Nephron progenitor cell (in vitro differentiated cells): ENCODE measurements at regions not wholly inside any gene's neighbourhood (a gene's known extent, or its start where the extent isn't known, plus 50 kb on each side); places are given as distances from the start of the nearest gene placed in this dataset.

Experiments
- DNase-seq: peaks from one replicate; pipeline ENCODE4 v3.0.0; 2021
- H3K27ac Mint-ChIP-seq: 2 replicates; pipeline ENCODE4 v1.8.0; 2021; ENCODE audit warnings: mild to moderate bottlenecking, moderate library complexity, mixed read lengths
- H3K27me3 Mint-ChIP-seq: 2 replicates; pipeline ENCODE4 v1.8.0; 2021; ENCODE audit warnings: mild to moderate bottlenecking, low read depth, mixed read lengths; ENCODE audit not compliant: poor library complexity
- H3K36me3 Mint-ChIP-seq: 2 replicates; pipeline ENCODE4 v1.8.0; 2021; ENCODE audit warnings: low read depth, mixed read lengths
- H3K4me1 Mint-ChIP-seq: 2 replicates; pipeline ENCODE4 v1.8.0; 2021; ENCODE audit warnings: mixed read lengths
- H3K4me3 Mint-ChIP-seq: 2 replicates; pipeline ENCODE4 v1.8.0; 2021; ENCODE audit warnings: mild to moderate bottlenecking, moderate library complexity, mixed read lengths
- H3K9me3 Mint-ChIP-seq: 2 replicates; pipeline ENCODE4 v1.8.0; 2021; ENCODE audit warnings: mild to moderate bottlenecking, moderate library complexity, mixed read lengths
- CTCF ChIP-seq: fragments of 200-600 bp; sonication (generic); IDR thresholded peaks from 2 replicates; pipeline ENCODE4 v1.5.0; 2021; ENCODE audit warnings: antibody characterized with exemption

- Mint-ChIP-seq H3K27ac (no peak overlapping the region), H3K36me3 (no peaks in the 10 kb centered on the region), H3K4me1 (no peaks in the 10 kb centered on the region), H3K4me3 (no peak overlapping the region), H3K27me3 (no peaks in the 10 kb centered on the region), H3K9me3 (no peaks in the 10 kb centered on the region)
- TF ChIP-seq CTCF, result no peak
- no peak for DNase-seq
These were observed 1237.6 kb upstream of the LRRTM1 start for GRCh38 chr2:81542119-81542518.

- Mint-ChIP-seq H3K27me3 (no peaks in the 10 kb centered on the region), H3K4me3 (no peak overlapping the region), H3K9me3 (no peaks in the 10 kb centered on the region), H3K4me1 (no peaks in the 10 kb centered on the region), H3K36me3 (no peaks in the 10 kb centered on the region), H3K27ac (no peak overlapping the region)
- TF ChIP-seq CTCF, result no peak
- no peak for DNase-seq
These were observed 1225.4 kb upstream of the LRRTM1 start for GRCh38 chr2:81529944-81530343.

- TF ChIP-seq CTCF, result no peak
- no peaks in the 10 kb centered on the region for H3K9me3 Mint-ChIP-seq
- no peak overlapping the region for H3K27ac Mint-ChIP-seq
- H3K27me3 Mint-ChIP-seq, result no peaks in the 10 kb centered on the region
- H3K4me1 Mint-ChIP-seq, result no peaks in the 10 kb centered on the region
- no peaks in the 10 kb centered on the region for H3K36me3 Mint-ChIP-seq
- no peak for DNase-seq
- no peak overlapping the region for H3K4me3 Mint-ChIP-seq
These were observed 1224.4 kb upstream of the LRRTM1 start for GRCh38 chr2:81528852-81529480.

- DNase-seq, result no peak
- no peaks in the 10 kb centered on the region for H3K9me3 Mint-ChIP-seq
- H3K27ac Mint-ChIP-seq, result no peak overlapping the region
- no peak for TF ChIP-seq CTCF
- no peak overlapping the region for H3K4me3 Mint-ChIP-seq
- no peaks in the 10 kb centered on the region for H3K27me3 Mint-ChIP-seq
- H3K4me1 Mint-ChIP-seq, result no peaks in the 10 kb centered on the region
- H3K36me3 Mint-ChIP-seq, result no peaks in the 10 kb centered on the region
These were observed 1218.8 kb upstream of the LRRTM1 start for GRCh38 chr2:81523344-81523743.

- no peak for TF ChIP-seq CTCF
- H3K27me3 Mint-ChIP-seq, result no peaks in the 10 kb centered on the region
- no peak overlapping the region for H3K4me3 Mint-ChIP-seq
- H3K9me3 Mint-ChIP-seq, result no peaks in the 10 kb centered on the region
- DNase-seq, result no peak
- no peak overlapping the region for H3K27ac Mint-ChIP-seq
- no peaks in the 10 kb centered on the region for H3K36me3 Mint-ChIP-seq
- no peaks in the 10 kb centered on the region for H3K4me1 Mint-ChIP-seq
These were observed 1208.8 kb upstream of the LRRTM1 start for GRCh38 chr2:81513328-81513727.

GRCh38 chr2:81505586-81505985, 1201.0 kb upstream of the LRRTM1 start:
- Mint-ChIP-seq H3K27ac (no peak overlapping the region), H3K36me3 (no peaks in the 10 kb centered on the region), H3K27me3 (no peaks in the 10 kb centered on the region), H3K4me1 (no peaks in the 10 kb centered on the region), H3K4me3 (no peak overlapping the region), H3K9me3 (no peaks in the 10 kb centered on the region)
- DNase-seq, result no peak
- no peak for TF ChIP-seq CTCF
